HCT116 (cell line): ENCODE measurements at regions not wholly inside any gene's neighbourhood (a gene's known extent, or its start where the extent isn't known, plus 50 kb on each side); places are given as distances from the start of the nearest gene placed in this dataset.

Experiments used
- ATAC-seq: fragments of 200-7000 bp; cut with Tn5 transposase; 2 replicates; pipeline ENCODE4 v1.9.1; 2020; ENCODE audit warnings: mild to moderate bottlenecking, moderate library complexity
- BruUV-seq: library from RNA; stranded (reverse); fragments of 400-500 nt; replicated peaks from 2 replicates; lab custom pipeline; 2021; lab: Mats Ljungman, UMichigan
- CTCF ChIA-PET: fragments of 300-600 bp; sonication (Branson Sonifier 250); formaldehyde crosslinking; loops from one replicate; lab custom pipeline; 2021; ENCODE audit warnings: antibody characterized with exemption; lab: Charles Lee
- POLR2A ChIA-PET: fragments of 300-600, 350-600 bp; sonication (Branson Sonifier 250); formaldehyde crosslinking; loops from one replicate; lab custom pipeline; 2021; ENCODE audit warnings: antibody characterized with exemption; lab: Charles Lee
- RAD21 ChIA-PET, 2 experiments: fragments of 300-600 bp; sonication (Branson Sonifier 250); formaldehyde crosslinking; loops; one replicate each; lab custom pipeline; 2023; ENCODE audit warnings: low total read pairs in 2 of 2; ENCODE audit not compliant: uncharacterized antibody in 2 of 2, unreplicated experiment in 2 of 2, low non-redundant PET in 1 of 2; lab: Charles Lee
- DNase-seq: peaks from one replicate; pipeline ENCODE4 v3.0.0-alpha.2; 2010; ENCODE audit warnings: low read depth, low spot score
- H2AFZ ChIP-seq: fragments of 200-600 bp; shearing (Covaris generic), sonication (generic); 2 replicates; pipeline ENCODE4 v1.6.1; 2017; ENCODE audit warnings: low read depth, mixed run types, mixed read lengths, antibody characterized with exemption, low read length; ENCODE audit not compliant: poor library complexity, severe bottlenecking
- H3K27ac ChIP-seq: 2 replicates; pipeline ENCODE4 v1.5.1; 2012; ENCODE audit warnings: low read depth, low read length
- H3K27me3 ChIP-seq: fragments of 200-600 bp; sonication (generic); 2 replicates; pipeline ENCODE4 v1.6.1; 2016; ENCODE audit warnings: mixed run types, low read length, mixed read lengths; ENCODE audit not compliant: insufficient read depth
- H3K36me3 ChIP-seq, 2 experiments: fragments of 200-500 bp in 1 of 2; fragments of 200-600 bp in 1 of 2; sonication (Bioruptor generic) in 1 of 2; sonication (generic) in 1 of 2; 2 replicates each; pipeline versions ENCODE4 v1.5.1 to v1.6.1; 2014 to 2016; ENCODE audit warnings: low read length in 2 of 2, inconsistent platforms in 1 of 2, mixed read lengths in 1 of 2, mixed run types in 1 of 2; ENCODE audit not compliant: insufficient read depth in 2 of 2, control insufficient read depth in 1 of 2
- H3K4me1 ChIP-seq, 2 experiments: fragments of 200-600 bp in 1 of 2; sonication (generic) in 1 of 2; 2 replicates each; pipeline versions ENCODE4 v1.5.1 to v1.6.1; 2012 to 2017; ENCODE audit warnings: low read length in 2 of 2, inconsistent platforms in 1 of 2, mild to moderate bottlenecking in 1 of 2, mixed read lengths in 1 of 2, mixed run types in 1 of 2, moderate library complexity in 1 of 2; ENCODE audit not compliant: insufficient read depth in 2 of 2, control insufficient read depth in 1 of 2
- H3K4me2 ChIP-seq: fragments of 200-600 bp; sonication (generic); 2 replicates; pipeline ENCODE4 v1.6.1; 2017; ENCODE audit warnings: mixed run types, low read length, mixed read lengths
- H3K4me3 ChIP-seq, 2 experiments: fragments of 200-600 bp in 1 of 2; sonication (generic) in 1 of 2; replicated peaks in 1 of 2; 2 replicates each; pipeline ENCODE4 v1.5.1; 2011 to 2016; ENCODE audit warnings: low read length in 2 of 2, control low read depth in 1 of 2, low read depth in 1 of 2, mild to moderate bottlenecking in 1 of 2, mixed read lengths in 1 of 2, mixed run types in 1 of 2
- H3K79me2 ChIP-seq: fragments of 200-600 bp; sonication (generic); 2 replicates; pipeline ENCODE4 v1.6.1; 2017; ENCODE audit warnings: mild to moderate bottlenecking, mixed run types, low read length, moderate library complexity, mixed read lengths; ENCODE audit not compliant: insufficient read depth
- H3K9ac ChIP-seq: fragments of 200-600 bp; sonication (generic); 2 replicates; pipeline ENCODE4 v1.6.1; 2016; ENCODE audit warnings: low read length, mixed read lengths
- H3K9me2 ChIP-seq: fragments of 200-600 bp; sonication (generic), shearing (Covaris generic); 2 replicates; pipeline ENCODE4 v1.6.1; 2017; ENCODE audit warnings: mixed run types, mild to moderate bottlenecking, moderate library complexity; ENCODE audit not compliant: insufficient read depth
- H3K9me3 ChIP-seq, 2 experiments: fragments of 200-500 bp in 1 of 2; fragments of 200-600 bp in 1 of 2; sonication (Bioruptor generic) in 1 of 2; sonication (generic) in 1 of 2; 2 replicates each; pipeline ENCODE4 v1.6.1; 2014 to 2017; ENCODE audit warnings: low read length in 2 of 2, mixed read lengths in 2 of 2, inconsistent platforms in 1 of 2, low read depth in 1 of 2, mild to moderate bottlenecking in 1 of 2, mixed run types in 1 of 2, moderate library complexity in 1 of 2; ENCODE audit not compliant: control insufficient read depth in 1 of 2, insufficient read depth in 1 of 2
- H4K20me1 ChIP-seq: fragments of 200-600 bp; sonication (generic), shearing (Covaris generic); 2 replicates; pipeline ENCODE4 v1.6.1; 2017; ENCODE audit warnings: mixed run types, mild to moderate bottlenecking, moderate library complexity; ENCODE audit not compliant: insufficient read depth
- EZH2phosphoT487 ChIP-seq: fragments of 200-600 bp; IDR thresholded peaks from 2 replicates; pipeline ENCODE4 v1.6.1; 2018; ENCODE audit warnings: antibody characterized with exemption, borderline replicate concordance
- FOSL1 ChIP-seq: IDR thresholded peaks from 2 replicates; pipeline ENCODE4 v1.6.1; 2012; ENCODE audit warnings: low read depth
- JUND ChIP-seq: IDR thresholded peaks from 2 replicates; pipeline ENCODE4 v1.6.1; 2012
- POLR2AphosphoS5 ChIP-seq: IDR thresholded peaks from 2 replicates; pipeline ENCODE4 v1.6.1; 2011; ENCODE audit warnings: mild to moderate bottlenecking, low read depth, low read length, moderate library complexity
- RAD21 ChIP-seq: IDR thresholded peaks from 2 replicates; pipeline ENCODE4 v1.6.1; 2012; ENCODE audit warnings: low read depth, mild to moderate bottlenecking
- SIN3A ChIP-seq: IDR thresholded peaks from 2 replicates; pipeline ENCODE4 v1.6.1; 2012; ENCODE audit warnings: low read depth
- SRF ChIP-seq: IDR thresholded peaks from 2 replicates; pipeline ENCODE4 v1.6.1; 2012; ENCODE audit warnings: low read depth
- ZBTB33 ChIP-seq: IDR thresholded peaks from 2 replicates; pipeline ENCODE4 v1.6.1; 2011; ENCODE audit warnings: mild to moderate bottlenecking, low read length, moderate library complexity; ENCODE audit not compliant: insufficient replicate concordance; ENCODE audit errors: extremely low read depth
- ZNF274 ChIP-seq: fragments of 200-500 bp; sonication (Bioruptor generic); IDR thresholded peaks from 2 replicates; pipeline ENCODE4 v1.6.1; 2014; ENCODE audit warnings: mild to moderate bottlenecking, low read depth, low read length, inconsistent platforms
- intact Hi-C: fragments of 100-400 bp; cut with micrococcal nuclease; formaldehyde crosslinking; loops from 2 replicates; pipeline ENCODE4 v1.10.0; 2022

- intact Hi-C loops, result no loop called here
- no peaks in the 10 kb centered on the region for H3K9me3 ChIP-seq
- ChIA-PET RAD21 (no interaction called here), CTCF (no interaction called here), POLR2A (no interaction called here)
- no peak overlapping the region for H3K9ac ChIP-seq
- ATAC-seq, result no peak
- no peak overlapping the region for H3K27ac ChIP-seq
- no peak for TF ChIP-seq POLR2AphosphoS5
- TF ChIP-seq SRF, result no peak
- TF ChIP-seq SIN3A, result no peak
- TF ChIP-seq EZH2phosphoT487, result no peak
- no peak for TF ChIP-seq ZNF274
- no peak for TF ChIP-seq RAD21
- no peak for TF ChIP-seq ZBTB33
- no peak for TF ChIP-seq FOSL1
- no peak for TF ChIP-seq JUND
- BruUV-seq, result no TSS peak
- no peaks in the 10 kb centered on the region for H3K27me3 ChIP-seq
- H3K36me3 ChIP-seq, result no peaks in the 10 kb centered on the region
- DNase-seq, result no peak
- no peaks in the 10 kb centered on the region for H4K20me1 ChIP-seq
- H3K9me2 ChIP-seq, result no peaks in the 10 kb centered on the region
- no peaks in the 10 kb centered on the region for H3K4me1 ChIP-seq
- H3K4me2 ChIP-seq, result no peak overlapping the region
- H3K4me3 ChIP-seq, result no peak overlapping the region
- no peaks in the 10 kb centered on the region for H3K79me2 ChIP-seq
- no peak overlapping the region for H2AFZ ChIP-seq
Measured at GRCh38 chr17:5843366-5844026, 226.7 kb upstream of the WSCD1 start.
